GM12891 (cell line): ENCODE measurements at regions not wholly inside any gene's neighbourhood (a gene's known extent, or its start where the extent isn't known, plus 50 kb on each side); places are given as distances from the start of the nearest gene placed in this dataset.

Experiments used
- PAX5 ChIP-seq: IDR thresholded peaks from 2 replicates; pipeline ENCODE4 v1.6.1; 2011; ENCODE audit warnings: low read length, moderate library complexity, mild to moderate bottlenecking; ENCODE audit not compliant: insufficient read depth, severe bottlenecking
- POLR2A ChIP-seq: IDR thresholded peaks from 2 replicates; pipeline ENCODE4 v1.6.1; 2011; ENCODE audit warnings: low read depth, low read length, control low read depth
- POLR2AphosphoS5 ChIP-seq: IDR thresholded peaks from 2 replicates; pipeline ENCODE4 v1.6.1; 2011; ENCODE audit warnings: low read depth, low read length, control low read depth
- SPI1 ChIP-seq: IDR thresholded peaks from 2 replicates; pipeline ENCODE4 v1.6.1; 2011; ENCODE audit warnings: low read depth, low read length, control low read depth
- TAF1 ChIP-seq: IDR thresholded peaks from 2 replicates; pipeline ENCODE4 v1.6.1; 2011; ENCODE audit warnings: low read depth, low read length, control low read depth

DNA sequence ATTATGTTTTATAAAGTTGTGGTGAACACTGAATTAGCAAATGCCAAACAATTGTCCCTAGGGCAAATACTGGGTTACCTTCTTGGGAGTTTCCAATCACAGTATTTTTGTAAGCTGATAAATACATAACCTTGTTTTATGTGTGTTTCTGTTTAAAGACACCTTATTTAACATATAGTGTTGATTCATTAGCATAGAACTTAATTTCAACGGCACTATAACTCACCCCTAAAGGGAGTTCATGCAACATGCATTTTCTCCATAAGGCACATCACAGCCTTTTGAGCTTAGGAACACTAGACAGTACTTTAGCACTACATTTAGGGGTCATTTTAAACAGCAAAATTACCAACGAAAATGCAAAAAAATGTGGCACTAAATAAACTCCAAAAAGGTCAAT lies 74.2 kb upstream of the TYRP1 start:
- TF ChIP-seq POLR2A (no peak), TAF1 (no peak), POLR2AphosphoS5 (no peak), PAX5 (no peak), SPI1 (no peak)
